Inferior parietal cortex (tissue), 1 donor: ENCODE measurements at regions not wholly inside any gene's neighbourhood (a gene's known extent, or its start where the extent isn't known, plus 50 kb on each side); places are given as distances from the start of the nearest gene placed in this dataset.
"Not testable (repeated sequence)": the region's sequence is repeated elsewhere in the genome, so short reads cannot be mapped to it uniquely, and the experiment has no call there.

Experiments used
- DNase-seq: peaks from one replicate; pipeline ENCODE4 v3.0.0-alpha.2; 2016; ENCODE audit errors: extremely low spot score

GRCh38 chr2:126050991-126051736 is 604.8 kb upstream of the GYPC start:
- no peak for DNase-seq

GRCh38 chr2:126051737-126052240 is 604.2 kb upstream of the GYPC start:
- not testable (repeated sequence) for DNase-seq

GRCh38 chr2:126059379-126059778 is 596.6 kb upstream of the GYPC start:
- DNase-seq = no peak

- no peak for DNase-seq
These were observed 570.8 kb upstream of the GYPC start for GRCh38 chr2:126085011-126085795.

- DNase-seq = no peak
These were observed 555.0 kb upstream of the GYPC start for GRCh38 chr2:126100962-126101361.

GRCh38 chr2:126106006-126106405 is 550.0 kb upstream of the GYPC start:
- no peak for DNase-seq

- DNase-seq = no peak
These were observed 548.1 kb upstream of the GYPC start for GRCh38 chr2:126107883-126108282.

GRCh38 chr2:126115975-126116374 is 540.0 kb upstream of the GYPC start:
- no peak for DNase-seq

GRCh38 chr2:126117886-126118285 is 538.1 kb upstream of the GYPC start:
- no peak for DNase-seq

- DNase-seq = no peak
These were observed 510.2 kb upstream of the GYPC start for GRCh38 chr2:126145752-126146151.

- peak; percentile 39 for DNase-seq
These were observed 501.6 kb upstream of the GYPC start for GRCh38 chr2:126154256-126154785.

GRCh38 chr2:126160950-126161349 is 495.0 kb upstream of the GYPC start:
- DNase-seq = not testable (repeated sequence)

- no peak for DNase-seq
These were observed 483.2 kb upstream of the GYPC start for GRCh38 chr2:126172631-126173184.

GRCh38 chr2:126175222-126175621 is 480.7 kb upstream of the GYPC start:
- no peak for DNase-seq

- DNase-seq = no peak
These were observed 478.5 kb upstream of the GYPC start for GRCh38 chr2:126177479-126177878.

- DNase-seq = no peak
These were observed 468.3 kb upstream of the GYPC start for GRCh38 chr2:126187668-126188067.

GRCh38 chr2:126189527-126189926 is 466.4 kb upstream of the GYPC start:
- no peak for DNase-seq

GRCh38 chr2:126200538-126200937 is 455.4 kb upstream of the GYPC start:
- DNase-seq = no peak

- no peak for DNase-seq
These were observed 447.7 kb upstream of the GYPC start for GRCh38 chr2:126208266-126208665.

GRCh38 chr2:126212735-126213134 is 443.2 kb upstream of the GYPC start:
- DNase-seq = no peak

GRCh38 chr2:126219081-126219480 is 436.9 kb upstream of the GYPC start:
- DNase-seq = no peak

GRCh38 chr2:126220331-126220730 is 435.6 kb upstream of the GYPC start:
- no peak for DNase-seq
